CD14-positive monocyte (primary cell): ENCODE measurements at regions not wholly inside any gene's neighbourhood (a gene's known extent, or its start where the extent isn't known, plus 50 kb on each side); places are given as distances from the start of the nearest gene placed in this dataset.

Experiments used
- DNase-seq, 3 donors: peaks; one replicate each; pipeline ENCODE4 v3.0.0-alpha.2; 2011 to 2022
- H2AFZ ChIP-seq: 2 replicates; pipeline ENCODE4 v1.6.0; 2012; ENCODE audit warnings: mild to moderate bottlenecking, low read depth, low read length, inconsistent platforms; ENCODE audit not compliant: insufficient read depth, poor library complexity, severe bottlenecking
- H3K27ac ChIP-seq, 2 donors: 1 replicate in 1 of 2; 2 replicates in 1 of 2; pipeline ENCODE4 v1.5.1; 2012 to 2013; ENCODE audit warnings: low read length in 2 of 2, control low read depth in 1 of 2, inconsistent platforms in 1 of 2, low read depth in 1 of 2, mild to moderate bottlenecking in 1 of 2
- H3K27me3 ChIP-seq, 2 donors: one replicate each; pipeline versions ENCODE4 v1.6.0 to v1.6.1; 2011 to 2013; ENCODE audit warnings: low read length in 2 of 2; ENCODE audit not compliant: control insufficient read depth in 2 of 2, insufficient read depth in 2 of 2
- H3K36me3 ChIP-seq, 2 donors: replicated peaks in 1 of 2; 1 replicate in 1 of 2; 2 replicates in 1 of 2; pipeline versions ENCODE4 v1.5.1 to v1.6.1; 2012 to 2013; ENCODE audit warnings: low read length in 2 of 2, control low read depth in 1 of 2, inconsistent platforms in 1 of 2, mild to moderate bottlenecking in 1 of 2; ENCODE audit not compliant: insufficient read depth in 2 of 2, control insufficient read depth in 1 of 2
- H3K4me1 ChIP-seq, 2 donors: 1 replicate in 1 of 2; 2 replicates in 1 of 2; pipeline versions ENCODE4 v1.5.1 to v1.6.1; 2012 to 2013; ENCODE audit warnings: low read length in 2 of 2, control low read depth in 1 of 2, inconsistent platforms in 1 of 2, mild to moderate bottlenecking in 1 of 2, moderate library complexity in 1 of 2; ENCODE audit not compliant: insufficient read depth in 2 of 2, control insufficient read depth in 1 of 2
- H3K4me2 ChIP-seq: replicated peaks from 2 replicates; pipeline ENCODE3; 2012; ENCODE audit warnings: low read length, moderate library complexity, mild to moderate bottlenecking; ENCODE audit not compliant: poor library complexity, severe bottlenecking; ENCODE audit errors: extremely low read depth
- H3K4me3 ChIP-seq, 3 experiments: fragments of 200-600 bp in 1 of 3; sonication (generic) in 1 of 3; replicated peaks in 1 of 3; 1 replicate in 2 of 3; 2 replicates in 1 of 3; pipeline ENCODE4 v1.5.1; 2011 to 2013; ENCODE audit warnings: low read length in 3 of 3, mild to moderate bottlenecking in 3 of 3, control low read depth in 2 of 3, low read depth in 2 of 3, inconsistent platforms in 1 of 3, moderate library complexity in 1 of 3
- H3K79me2 ChIP-seq: 2 replicates; pipeline ENCODE4 v1.6.0; 2012; ENCODE audit warnings: mild to moderate bottlenecking, control low read depth, inconsistent platforms, low read length, moderate library complexity; ENCODE audit not compliant: insufficient read depth
- H3K9ac ChIP-seq: 2 replicates; pipeline ENCODE4 v1.6.0; 2017; ENCODE audit warnings: low read length, mild to moderate bottlenecking; ENCODE audit not compliant: insufficient read depth, poor library complexity, severe bottlenecking
- H3K9me3 ChIP-seq, 2 donors: replicated peaks in 1 of 2; 1 replicate in 1 of 2; 2 replicates in 1 of 2; pipeline versions ENCODE4 v1.5.1 to v1.6.1; 2012 to 2013; ENCODE audit warnings: low read length in 2 of 2, control low read depth in 1 of 2; ENCODE audit not compliant: control insufficient read depth in 1 of 2, insufficient read depth in 1 of 2
- H4K20me1 ChIP-seq: 2 replicates; pipeline ENCODE4 v1.6.0; 2012; ENCODE audit warnings: mild to moderate bottlenecking, low read length, control low read depth, moderate library complexity; ENCODE audit not compliant: insufficient read depth
- H3K27ac Mint-ChIP-seq, 7 donors: one replicate each; pipeline ENCODE4 v1.8.0; 2020; ENCODE audit warnings: mild to moderate bottlenecking in 7 of 7, mixed read lengths in 7 of 7, moderate library complexity in 6 of 7, inconsistent platforms in 2 of 7
- H3K27me3 Mint-ChIP-seq, 3 donors: one replicate each; pipeline ENCODE4 v1.8.0; 2021 to 2022; ENCODE audit warnings: low read depth in 3 of 3, mild to moderate bottlenecking in 3 of 3, mixed read lengths in 3 of 3, moderate library complexity in 3 of 3, inconsistent platforms in 1 of 3
- H3K36me3 Mint-ChIP-seq, 2 donors: one replicate each; pipeline ENCODE4 v1.8.0; 2020; ENCODE audit warnings: mixed read lengths in 2 of 2, inconsistent platforms in 1 of 2, mild to moderate bottlenecking in 1 of 2
- H3K4me1 Mint-ChIP-seq: one replicate; pipeline ENCODE4 v1.8.0; 2020; ENCODE audit warnings: mild to moderate bottlenecking, mixed read lengths
- H3K4me3 Mint-ChIP-seq, 2 donors: one replicate each; pipeline ENCODE4 v1.8.0; 2020; ENCODE audit warnings: mild to moderate bottlenecking in 2 of 2, mixed read lengths in 2 of 2, moderate library complexity in 1 of 2
- H3K9me3 Mint-ChIP-seq, 7 donors: one replicate each; pipeline ENCODE4 v1.8.0; 2020 to 2022; ENCODE audit warnings: mixed read lengths in 7 of 7, mild to moderate bottlenecking in 6 of 7, moderate library complexity in 6 of 7, inconsistent platforms in 2 of 7
- WGBS: methylation state at CpG from one replicate; pipeline ENCODE4 v1.1.5; 2013; ENCODE audit warnings: missing lambda C conversion rate; ENCODE audit not compliant: insufficient coverage; 5-methylcytosine and 5-hydroxymethylcytosine counted together
- intact Hi-C, 2 donors: fragments of 100-400 bp; cut with micrococcal nuclease; formaldehyde crosslinking; loops; one replicate each; pipeline versions ENCODE4 v1.15.0 to v1.15.1; 2023
- TF ChIP-seq, protein P1 (sequence below): fragments of 200-600 bp; IDR thresholded peaks from one replicate; pipeline ENCODE4 v1.8.0; 2022; ENCODE audit warnings: antibody characterized with exemption, mild to moderate bottlenecking

GRCh38 chr7:57300747-57301146 lies 149.2 kb upstream of the ZNF716 start:
- Mint-ChIP-seq H3K4me1 (no peaks in the 10 kb centered on the region), H3K4me3 (no peak overlapping the region), H3K9me3 (peaks cover 13 to 63% (median 53%) of the 10 kb centered on the region in 7 donors), H3K27me3 (peaks cover 0 to 3% (median 0%) of the 10 kb centered on the region in 3 donors), H3K36me3 (no peaks in the 10 kb centered on the region), H3K27ac (no peak overlapping the region)
- WGBS = no CpG with 5 or more reads among the region's 4 CpGs
- Histone ChIP-seq H3K4me3 (no peak overlapping the region), H2AFZ (no peak overlapping the region), H3K9ac (no peak overlapping the region), H3K79me2 (no peaks in the 10 kb centered on the region), H3K4me1 (no peaks in the 10 kb centered on the region), H3K27me3 (no peaks in the 10 kb centered on the region), H3K4me2 (no peak overlapping the region), H3K27ac (no peak overlapping the region), H4K20me1 (no peaks in the 10 kb centered on the region), H3K9me3 (peaks cover 48 to 82% of the 10 kb centered on the region in 2 donors), H3K36me3 (no peaks in the 10 kb centered on the region)
- TF ChIP-seq, protein P1, sequence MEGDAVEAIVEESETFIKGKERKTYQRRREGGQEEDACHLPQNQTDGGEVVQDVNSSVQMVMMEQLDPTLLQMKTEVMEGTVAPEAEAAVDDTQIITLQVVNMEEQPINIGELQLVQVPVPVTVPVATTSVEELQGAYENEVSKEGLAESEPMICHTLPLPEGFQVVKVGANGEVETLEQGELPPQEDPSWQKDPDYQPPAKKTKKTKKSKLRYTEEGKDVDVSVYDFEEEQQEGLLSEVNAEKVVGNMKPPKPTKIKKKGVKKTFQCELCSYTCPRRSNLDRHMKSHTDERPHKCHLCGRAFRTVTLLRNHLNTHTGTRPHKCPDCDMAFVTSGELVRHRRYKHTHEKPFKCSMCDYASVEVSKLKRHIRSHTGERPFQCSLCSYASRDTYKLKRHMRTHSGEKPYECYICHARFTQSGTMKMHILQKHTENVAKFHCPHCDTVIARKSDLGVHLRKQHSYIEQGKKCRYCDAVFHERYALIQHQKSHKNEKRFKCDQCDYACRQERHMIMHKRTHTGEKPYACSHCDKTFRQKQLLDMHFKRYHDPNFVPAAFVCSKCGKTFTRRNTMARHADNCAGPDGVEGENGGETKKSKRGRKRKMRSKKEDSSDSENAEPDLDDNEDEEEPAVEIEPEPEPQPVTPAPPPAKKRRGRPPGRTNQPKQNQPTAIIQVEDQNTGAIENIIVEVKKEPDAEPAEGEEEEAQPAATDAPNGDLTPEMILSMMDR = no peak
- intact Hi-C loops = no loop called here
- DNase-seq = no peak

GRCh38 chr7:57305192-57305748 lies 144.7 kb upstream of the ZNF716 start:
- peaks cover 0 to 3% (median 1%) of the 10 kb centered on the region in 3 donors for H3K27me3 Mint-ChIP-seq
- WGBS = 58% methylated on average over 10 of the region's 17 CpGs
- peaks cover 13 to 73% (median 51%) of the 10 kb centered on the region in 7 donors for H3K9me3 Mint-ChIP-seq

More at GRCh38 chr7:57305192-57305748, 144.7 kb upstream of the ZNF716 start:
- no peaks in the 10 kb centered on the region for H3K79me2 ChIP-seq
- peaks cover 52 to 76% of the 10 kb centered on the region in 2 donors for H3K9me3 ChIP-seq
- no peak overlapping the region for H2AFZ ChIP-seq
- intact Hi-C loops = no loop called here
- no peaks in the 10 kb centered on the region for H3K36me3 ChIP-seq
- Mint-ChIP-seq H3K4me3 (no peak overlapping the region), H3K4me1 (no peaks in the 10 kb centered on the region), H3K27ac (no peak overlapping the region), H3K36me3 (no peaks in the 10 kb centered on the region)
- no peaks in the 10 kb centered on the region for H3K27me3 ChIP-seq
- no peak overlapping the region for H3K4me2 ChIP-seq
- TF ChIP-seq, protein P1 = no peak
- H3K4me3 ChIP-seq = no peak overlapping the region
- no peaks in the 10 kb centered on the region for H3K4me1 ChIP-seq
- H3K9ac ChIP-seq = no peak overlapping the region
- H4K20me1 ChIP-seq = no peaks in the 10 kb centered on the region
- H3K27ac ChIP-seq = no peak overlapping the region
- DNase-seq = no peak
